ENCODE measurements at regions not wholly inside any gene's neighbourhood (a gene's known extent, or its start where the extent isn't known, plus 50 kb on each side); places are given as distances from the start of the nearest gene placed in this dataset.

DNA sequence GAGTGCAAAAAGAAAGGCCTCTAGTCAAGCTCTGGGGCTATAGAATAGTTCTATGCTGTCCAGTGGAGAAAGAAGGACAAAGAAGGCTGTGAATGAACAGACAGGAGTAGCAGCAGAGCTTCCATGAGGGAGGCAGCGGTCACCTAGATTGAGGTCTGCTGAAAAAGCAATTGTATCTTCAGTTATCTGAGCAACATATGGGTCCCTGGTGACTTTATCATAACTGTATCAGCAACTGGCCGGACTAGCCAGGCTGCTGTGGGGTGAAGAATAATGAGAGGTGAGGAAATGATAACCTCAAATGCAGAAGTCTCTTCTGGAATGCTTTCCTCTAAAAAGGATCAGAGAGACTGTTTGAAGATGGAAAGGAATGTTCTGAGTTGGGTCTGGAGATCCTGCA lies 971.3 kb upstream of the TMEM132C start:
- no peak overlapping the region for H3K27ac ChIP-seq (ENCODE audit: insufficient read depth, low read depth, low read length)
- DNase-seq (ENCODE audit: low read depth, low spot score) (no peak), FAIRE-seq (no peak)
- BruUV-seq (replicated peaks): no TSS peak
- no peaks in the 10 kb centered on the region for H3K79me2 ChIP-seq (ENCODE audit: control insufficient read depth, insufficient read depth, low read length)
- no peak overlapping the region for H3K9ac ChIP-seq (replicated peaks; ENCODE audit: extremely low read depth, insufficient read depth, low read length)
- no peak overlapping the region for H2AFZ ChIP-seq (ENCODE audit: low read depth, low read length)
- H3K9me3 ChIP-seq (replicated peaks; ENCODE audit: control insufficient read depth, insufficient read depth, low read length): peaks cover 5% of the 10 kb centered on the region
- H4K20me1 ChIP-seq (replicated peaks; ENCODE audit: control insufficient read depth, extremely low read depth, insufficient read depth, low read length): no peaks in the 10 kb centered on the region
- ChIA-PET CTCF (no interaction called here), POLR2A (no interaction called here)
- no peak overlapping the region for H3K4me3 ChIP-seq (replicated peaks in 1 of 3; ENCODE audit: insufficient read depth in 1 of 3, low read depth in 1 of 3, low read length in 3 of 3)
- intact Hi-C loops (cut with micrococcal nuclease): no loop called here
- no peak overlapping the region for H3K4me2 ChIP-seq (ENCODE audit: insufficient read depth, low read length)
- TF ChIP-seq JUN (IDR thresholded peaks at IDR 0.05; ENCODE audit: borderline replicate concordance, insufficient read depth, insufficient read length, low read depth) (no peak), FOS (IDR thresholded peaks at IDR 0.05; ENCODE audit: borderline replicate concordance, insufficient read depth, low read length) (no peak)
- TF ChIP-seq, protein P1, sequence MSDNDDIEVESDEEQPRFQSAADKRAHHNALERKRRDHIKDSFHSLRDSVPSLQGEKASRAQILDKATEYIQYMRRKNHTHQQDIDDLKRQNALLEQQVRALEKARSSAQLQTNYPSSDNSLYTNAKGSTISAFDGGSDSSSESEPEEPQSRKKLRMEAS (IDR thresholded peaks at IDR 0.05; ENCODE audit: insufficient read depth, insufficient read length): no peak
- TF ChIP-seq, protein P2, sequence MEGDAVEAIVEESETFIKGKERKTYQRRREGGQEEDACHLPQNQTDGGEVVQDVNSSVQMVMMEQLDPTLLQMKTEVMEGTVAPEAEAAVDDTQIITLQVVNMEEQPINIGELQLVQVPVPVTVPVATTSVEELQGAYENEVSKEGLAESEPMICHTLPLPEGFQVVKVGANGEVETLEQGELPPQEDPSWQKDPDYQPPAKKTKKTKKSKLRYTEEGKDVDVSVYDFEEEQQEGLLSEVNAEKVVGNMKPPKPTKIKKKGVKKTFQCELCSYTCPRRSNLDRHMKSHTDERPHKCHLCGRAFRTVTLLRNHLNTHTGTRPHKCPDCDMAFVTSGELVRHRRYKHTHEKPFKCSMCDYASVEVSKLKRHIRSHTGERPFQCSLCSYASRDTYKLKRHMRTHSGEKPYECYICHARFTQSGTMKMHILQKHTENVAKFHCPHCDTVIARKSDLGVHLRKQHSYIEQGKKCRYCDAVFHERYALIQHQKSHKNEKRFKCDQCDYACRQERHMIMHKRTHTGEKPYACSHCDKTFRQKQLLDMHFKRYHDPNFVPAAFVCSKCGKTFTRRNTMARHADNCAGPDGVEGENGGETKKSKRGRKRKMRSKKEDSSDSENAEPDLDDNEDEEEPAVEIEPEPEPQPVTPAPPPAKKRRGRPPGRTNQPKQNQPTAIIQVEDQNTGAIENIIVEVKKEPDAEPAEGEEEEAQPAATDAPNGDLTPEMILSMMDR (IDR thresholded peaks at IDR 0.05; ENCODE audit: extremely low read depth in 1 of 2, insufficient read depth in 1 of 2, low read depth in 1 of 2, low read length in 2 of 2): no peak
- H3K4me1 ChIP-seq (ENCODE audit: control insufficient read depth, extremely low read depth, insufficient read depth, low read length): no peaks in the 10 kb centered on the region
- no peaks in the 10 kb centered on the region for H3K36me3 ChIP-seq (ENCODE audit: control insufficient read depth in 2 of 2, extremely low read depth in 1 of 2, insufficient read depth in 2 of 2, low read length in 2 of 2)
- no peaks in the 10 kb centered on the region for H3K27me3 ChIP-seq (ENCODE audit: control insufficient read depth in 2 of 2, insufficient read depth in 2 of 2, low read length in 2 of 2)
- dilution Hi-C loops (cut with MboI; ENCODE audit: extremely low pct_ligation_motif_present, low sequenced_read_pairs): no loop called here
- no peaks in the 10 kb centered on the region for H3K9me1 ChIP-seq (replicated peaks; ENCODE audit: control insufficient read depth, extremely low read depth, insufficient read depth, low read length)

DNA sequence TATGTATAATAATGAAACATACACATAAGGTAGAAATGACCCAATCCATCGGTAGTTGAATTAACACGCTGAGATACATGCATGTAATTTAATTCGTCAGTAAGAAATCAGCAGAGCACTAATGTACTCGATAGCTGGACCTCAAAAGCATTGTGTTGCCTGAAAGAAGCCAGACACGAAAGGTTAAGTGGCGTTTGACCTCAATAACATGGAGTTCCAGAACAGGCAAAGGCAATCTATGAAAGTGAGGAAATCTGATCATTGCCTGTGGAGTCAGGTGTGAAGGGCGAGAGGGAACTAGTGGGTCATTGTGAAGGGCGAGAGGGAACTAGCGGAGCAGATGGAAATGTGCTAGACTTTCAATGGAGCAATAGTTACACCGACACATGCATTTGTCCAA lies 970.4 kb upstream of the TMEM132C start:
- DNase-seq (ENCODE audit: low read depth, low spot score): no peak
- ChIA-PET POLR2A (no interaction called here), CTCF (no interaction called here)
- no peak overlapping the region for H3K27ac ChIP-seq (ENCODE audit: insufficient read depth, low read depth, low read length)
- no peak overlapping the region for H3K4me2 ChIP-seq (ENCODE audit: insufficient read depth, low read length)
- no peaks in the 10 kb centered on the region for H3K9me1 ChIP-seq (replicated peaks; ENCODE audit: control insufficient read depth, extremely low read depth, insufficient read depth, low read length)
- H3K9ac ChIP-seq (replicated peaks; ENCODE audit: extremely low read depth, insufficient read depth, low read length): no peak overlapping the region
- H3K36me3 ChIP-seq (ENCODE audit: control insufficient read depth in 2 of 2, extremely low read depth in 1 of 2, insufficient read depth in 2 of 2, low read length in 2 of 2): no peaks in the 10 kb centered on the region
- no TSS peak for BruUV-seq (replicated peaks)
- H3K4me3 ChIP-seq (replicated peaks in 1 of 3; ENCODE audit: insufficient read depth in 1 of 3, low read depth in 1 of 3, low read length in 3 of 3): no peak overlapping the region
- H2AFZ ChIP-seq (ENCODE audit: low read depth, low read length): no peak overlapping the region
- H4K20me1 ChIP-seq (replicated peaks; ENCODE audit: control insufficient read depth, extremely low read depth, insufficient read depth, low read length): no peaks in the 10 kb centered on the region
- H3K4me1 ChIP-seq (ENCODE audit: control insufficient read depth, extremely low read depth, insufficient read depth, low read length): no peaks in the 10 kb centered on the region
- intact Hi-C loops (cut with micrococcal nuclease): no loop called here
- TF ChIP-seq FOS (IDR thresholded peaks at IDR 0.05; ENCODE audit: borderline replicate concordance, insufficient read depth, low read length) (no peak), MYC (IDR thresholded peaks at IDR 0.05; ENCODE audit: low read depth, low read length) (no peak), POLR2AphosphoS5 (IDR thresholded peaks at IDR 0.05; ENCODE audit: insufficient read depth, low read depth, low read length) (no peak), POLR2A (IDR thresholded peaks at IDR 0.05; ENCODE audit: low read depth, low read length) (no peak), JUN (IDR thresholded peaks at IDR 0.05; ENCODE audit: borderline replicate concordance, insufficient read depth, insufficient read length, low read depth) (no peak)
- TF ChIP-seq, protein P1 (IDR thresholded peaks at IDR 0.05; ENCODE audit: insufficient read depth, insufficient read length): no peak
- TF ChIP-seq, protein P2 (IDR thresholded peaks at IDR 0.05; ENCODE audit: extremely low read depth in 1 of 2, insufficient read depth in 1 of 2, low read depth in 1 of 2, low read length in 2 of 2): no peak
- FAIRE-seq: no peak
- dilution Hi-C loops (cut with MboI; ENCODE audit: extremely low pct_ligation_motif_present, low sequenced_read_pairs): no loop called here
- no peaks in the 10 kb centered on the region for H3K79me2 ChIP-seq (ENCODE audit: control insufficient read depth, insufficient read depth, low read length)
- peaks cover 5% of the 10 kb centered on the region for H3K9me3 ChIP-seq (replicated peaks; ENCODE audit: control insufficient read depth, insufficient read depth, low read length)
- no peaks in the 10 kb centered on the region for H3K27me3 ChIP-seq (ENCODE audit: control insufficient read depth in 2 of 2, insufficient read depth in 2 of 2, low read length in 2 of 2)

Data from endothelial cell of umbilical vein (primary cell).